SK-MEL-5 (cell line): ENCODE measurements at regions not wholly inside any gene's neighbourhood (a gene's known extent, or its start where the extent isn't known, plus 50 kb on each side); places are given as distances from the start of the nearest gene placed in this dataset.
A peak's percentile ranks its signal among the peaks of the same experiment; 100 is the strongest.

Experiments
- DNase-seq: peaks from one replicate; pipeline ENCODE4 v3.0.0-alpha.2; 2016; ENCODE audit warnings: low read depth, low spot score
- in situ Hi-C: cut with HindIII; loops from 2 replicates; pipeline ENCODE4 v1.10.0; 2016; ENCODE audit warnings: low sequenced_read_pairs, high pct_unique_total_duplicates, low pct_unique_long_range_greater_than_20kb

DNA sequence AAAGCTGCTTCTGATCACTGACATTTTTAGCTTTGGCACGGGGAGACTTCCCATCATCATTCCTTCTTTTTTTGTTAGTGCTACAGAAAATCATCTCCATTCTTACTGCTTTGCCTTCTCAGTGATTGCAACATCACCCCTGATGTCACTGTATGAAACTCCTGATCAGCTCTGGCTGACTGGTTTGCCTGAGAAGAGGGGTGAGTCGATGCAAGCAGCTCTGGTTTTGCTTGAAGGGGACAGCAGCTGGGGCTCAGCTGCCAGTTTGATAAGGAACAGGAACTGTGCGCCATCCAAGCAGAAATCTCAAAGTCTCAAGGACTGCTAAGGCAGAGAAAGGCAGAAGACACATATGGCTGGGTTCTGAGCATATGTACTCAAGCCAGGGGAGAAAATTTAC, 808.5 kb upstream of the CELF2 start:
- in situ Hi-C loops = no loop called here
- DNase-seq = no peak

GRCh38 chr10:10211409-10211808, 806.3 kb upstream of the CELF2 start:
- in situ Hi-C loops = no loop called here

GRCh38 chr10:10213237-10213636, 804.4 kb upstream of the CELF2 start:
- in situ Hi-C loops = no loop called here

More at GRCh38 chr10:10211409-10211808, 806.3 kb upstream of the CELF2 start:
- DNase-seq = no peak

GRCh38 chr10:10222304-10222841, 795.3 kb upstream of the CELF2 start:
- in situ Hi-C loops = no loop called here

More at GRCh38 chr10:10213237-10213636, 804.4 kb upstream of the CELF2 start:
- DNase-seq = no peak

DNA sequence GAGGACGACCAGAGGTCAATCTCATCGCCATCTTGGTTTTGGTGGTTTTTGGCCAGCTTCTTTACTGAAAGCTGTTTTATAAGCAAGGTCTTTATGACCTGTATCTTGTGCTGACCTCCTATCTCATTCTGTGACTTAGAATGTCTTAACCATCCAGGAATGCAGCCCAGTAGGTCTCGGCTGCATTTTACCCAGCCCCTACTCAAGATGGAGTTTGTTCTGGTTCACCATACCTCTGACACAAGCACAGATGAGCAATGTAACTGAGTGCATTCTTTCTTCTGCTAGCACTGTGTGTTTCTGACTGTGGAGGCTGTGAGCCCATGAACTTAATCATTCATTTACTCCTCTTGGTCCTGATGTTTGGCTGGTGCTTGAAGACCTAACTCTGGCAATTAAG, 794.5 kb upstream of the CELF2 start:
- no peak for DNase-seq
- in situ Hi-C loops = no loop called here

More at GRCh38 chr10:10222304-10222841, 795.3 kb upstream of the CELF2 start:
- no peak for DNase-seq

DNA sequence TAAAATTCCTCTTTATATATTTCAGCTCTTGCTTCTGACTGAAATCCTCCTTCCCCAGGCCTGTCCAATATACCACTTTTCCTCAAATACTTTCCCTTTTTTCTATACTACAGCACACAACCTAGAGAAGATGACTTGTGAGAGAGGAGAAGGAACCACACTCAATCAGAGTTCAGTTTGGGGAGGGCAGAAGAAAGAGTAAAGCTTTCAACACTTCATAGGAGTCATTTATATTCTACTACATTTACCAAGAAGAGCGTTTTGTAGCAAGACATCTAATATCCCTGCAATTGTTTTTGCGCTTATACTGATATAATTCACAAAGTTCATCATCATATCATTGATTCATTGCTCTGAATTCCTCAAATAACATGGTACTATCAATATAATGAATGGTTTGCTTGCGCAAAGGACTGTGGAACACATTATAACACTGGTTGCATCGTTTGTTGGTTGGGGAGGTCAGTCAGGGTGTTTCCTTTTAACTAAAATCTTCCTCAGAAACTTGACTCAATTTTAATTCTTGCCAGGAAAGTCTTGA, 792.5 kb upstream of the CELF2 start:
- DNase-seq = no peak
- in situ Hi-C loops = no loop called here

DNA sequence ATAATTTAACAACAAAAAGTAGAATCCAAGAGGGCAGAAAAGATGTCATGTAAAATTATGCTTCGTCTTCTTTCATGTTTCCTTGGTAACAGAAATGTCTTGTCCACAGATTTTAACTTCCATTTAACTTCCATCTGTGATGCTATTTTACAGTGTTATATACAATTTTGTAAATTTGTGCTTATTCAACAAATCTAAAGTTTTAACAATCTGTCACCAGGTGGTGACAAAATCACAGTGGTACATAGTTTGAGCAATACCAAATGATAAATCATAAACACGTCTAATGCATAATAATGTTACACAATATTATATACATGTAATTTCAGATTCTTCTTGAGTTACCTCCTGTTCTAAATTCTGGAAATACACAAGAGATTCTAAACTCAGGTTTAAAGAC, 784.4 kb upstream of the CELF2 start:
- in situ Hi-C loops = no loop called here
- no peak for DNase-seq

GRCh38 chr10:10235003-10235402, 782.7 kb upstream of the CELF2 start:
- DNase-seq = no peak
- in situ Hi-C loops = no loop called here

GRCh38 chr10:10247585-10247984, 770.1 kb upstream of the CELF2 start:
- DNase-seq = no peak
- in situ Hi-C loops = no loop called here

- DNase-seq = no peak
- in situ Hi-C loops = no loop called here
These were observed 760.8 kb upstream of the CELF2 start for GRCh38 chr10:10256860-10257259.

- in situ Hi-C loops = no loop called here
- peak; percentile 1 for DNase-seq
These were observed 758.7 kb upstream of the CELF2 start for GRCh38 chr10:10259013-10259412.

DNA sequence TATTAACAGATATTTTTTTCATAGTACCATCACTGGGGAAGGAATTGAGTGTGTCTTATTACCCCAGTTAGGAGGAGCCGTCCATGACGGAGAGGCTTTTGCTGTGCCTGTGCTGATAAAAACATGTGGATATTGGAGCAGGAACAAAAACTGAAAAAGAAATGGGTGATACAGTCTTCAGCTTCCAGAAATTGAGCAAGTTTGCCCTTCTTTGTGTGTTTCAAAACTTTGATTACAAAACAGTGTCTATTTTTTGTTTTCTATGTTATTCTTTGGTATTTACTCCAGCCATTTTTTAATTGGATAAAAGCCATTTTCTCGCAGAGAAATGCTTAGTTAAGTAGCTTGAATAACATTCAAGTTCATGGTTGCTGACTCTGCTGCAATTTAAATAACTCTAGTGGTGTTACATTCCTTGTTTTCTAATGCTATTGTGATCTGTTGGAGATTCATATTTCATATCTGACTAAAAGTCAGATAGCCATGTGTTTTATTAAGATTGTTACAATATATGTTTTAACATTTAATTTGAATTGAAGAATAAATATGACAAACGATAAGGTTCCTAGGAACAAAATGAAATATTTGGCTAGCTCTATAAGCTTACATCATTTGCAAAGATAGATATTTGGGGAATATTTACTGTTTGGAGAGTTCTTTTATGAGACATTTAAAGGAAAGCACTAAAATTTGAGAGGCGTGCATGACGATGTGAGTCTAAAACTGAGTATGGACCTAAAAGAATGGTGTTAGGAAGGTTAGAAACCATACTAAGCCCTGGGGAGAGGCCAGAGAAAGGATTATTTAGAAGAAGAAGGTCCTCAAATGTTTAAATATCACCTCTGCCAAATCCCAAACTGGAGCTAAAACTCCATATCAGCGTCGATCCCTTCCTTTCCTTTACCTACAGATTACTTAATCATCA, 747.3 kb upstream of the CELF2 start:
- no peak for DNase-seq
- in situ Hi-C loops = no loop called here

GRCh38 chr10:10271639-10272192, 746.0 kb upstream of the CELF2 start:
- in situ Hi-C loops = no loop called here
- DNase-seq = no peak

DNA sequence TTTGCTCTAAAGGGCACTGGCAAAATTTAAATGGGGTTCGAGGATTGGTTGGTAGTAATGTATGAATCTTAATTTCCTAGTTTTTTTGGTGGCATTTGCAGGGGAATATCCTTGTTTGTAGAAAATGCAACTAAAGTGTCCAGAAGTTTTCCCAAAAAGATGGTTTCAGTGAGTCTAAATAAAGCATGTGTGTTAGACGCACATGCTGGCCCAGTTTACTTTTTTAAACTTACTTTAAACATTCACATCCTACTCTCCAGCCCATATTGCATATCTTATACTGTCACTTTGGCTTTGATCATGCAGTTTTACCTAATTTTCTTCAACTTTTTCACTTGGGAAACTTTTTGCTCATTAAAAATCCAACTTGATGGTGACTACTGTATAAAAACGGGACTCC, 744.0 kb upstream of the CELF2 start:
- in situ Hi-C loops = no loop called here
- no peak for DNase-seq

DNA sequence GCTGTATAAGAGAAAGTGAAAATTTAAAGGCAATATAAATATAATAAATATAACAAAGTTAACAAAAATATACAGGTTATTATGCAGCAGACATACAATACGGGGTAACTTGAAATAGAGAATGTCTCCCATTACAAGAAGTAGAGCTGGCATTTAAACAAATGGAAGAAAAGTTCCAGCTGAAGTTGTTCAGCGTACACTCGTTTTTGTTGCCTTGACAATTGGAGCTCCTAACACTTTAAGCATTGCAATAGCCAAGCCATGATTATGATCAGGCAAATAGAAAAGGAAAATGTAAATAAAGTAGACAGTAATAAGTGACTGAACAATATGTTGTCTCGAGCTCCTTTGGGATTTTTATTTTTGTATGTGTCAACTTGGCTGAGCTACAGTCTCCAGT, 737.8 kb upstream of the CELF2 start:
- in situ Hi-C loops = no loop called here
- DNase-seq = no peak

DNA sequence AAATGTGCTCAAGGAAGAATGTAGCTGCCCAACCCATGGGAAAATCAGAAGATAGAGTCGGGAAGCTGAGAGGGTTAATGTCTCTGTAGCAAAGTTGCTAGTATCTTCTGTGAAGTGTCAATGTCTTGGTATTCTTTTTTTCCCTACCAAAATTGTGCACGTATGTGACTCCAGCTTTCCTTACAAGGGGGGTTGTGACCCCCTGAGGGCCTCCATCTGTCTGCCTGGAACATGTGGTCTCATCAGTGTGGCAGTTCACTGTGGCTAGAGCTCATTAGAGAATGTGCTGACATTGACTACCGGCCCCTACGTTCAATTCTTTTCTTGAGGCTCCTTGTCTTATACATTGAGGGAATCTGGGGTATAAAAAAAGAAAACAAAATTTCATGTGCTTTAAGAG, 725.2 kb upstream of the CELF2 start:
- DNase-seq = no peak
- in situ Hi-C loops = no loop called here

DNA sequence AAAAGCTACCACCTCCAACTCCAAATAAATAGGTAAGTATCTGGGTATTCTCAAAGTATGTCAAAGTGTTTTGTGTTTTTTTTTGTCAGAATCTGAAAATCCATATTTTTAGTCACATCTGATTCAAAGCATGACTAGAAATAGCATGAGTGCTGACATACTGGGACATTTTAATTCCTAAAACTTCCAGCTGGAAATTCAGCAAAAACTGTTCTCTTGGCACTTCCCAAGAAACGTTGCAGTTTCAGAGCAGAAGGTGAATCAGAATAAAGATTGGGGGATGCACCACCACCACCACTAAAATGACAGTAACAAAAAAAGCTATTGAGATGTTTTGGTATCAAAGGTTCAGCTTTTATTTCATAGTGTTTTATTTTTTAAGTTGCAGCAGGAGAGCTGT, 724.6 kb upstream of the CELF2 start:
- no peak for DNase-seq
- in situ Hi-C loops = no loop called here

GRCh38 chr10:10293481-10293951, 724.2 kb upstream of the CELF2 start:
- DNase-seq = no peak
- in situ Hi-C loops = no loop called here
